ENCODE measurements at regions not wholly inside any gene's neighbourhood (a gene's known extent, or its start where the extent isn't known, plus 50 kb on each side); places are given as distances from the start of the nearest gene placed in this dataset.

DNA sequence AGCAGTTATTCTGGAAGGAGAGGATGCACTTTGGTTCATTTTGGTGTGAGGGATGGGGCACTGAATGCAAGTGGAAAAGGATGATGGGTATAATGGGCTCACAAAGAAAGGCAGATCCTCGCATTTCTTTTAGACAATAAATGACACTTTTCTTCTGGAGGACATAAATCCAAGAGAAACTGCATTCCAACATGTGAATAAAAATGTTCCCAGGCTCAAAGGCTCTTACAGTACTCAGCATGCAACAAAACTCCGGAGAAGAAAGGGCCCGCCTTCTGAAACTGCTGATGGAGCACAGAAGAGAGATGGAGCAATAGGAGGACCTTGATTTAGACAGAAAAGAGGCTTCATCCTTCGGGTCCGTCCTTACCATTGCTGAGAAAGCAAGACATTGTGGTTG lies 538.2 kb upstream of the DPP6 start:
- no peak for TF ChIP-seq IKZF3 (tag by site-specific recombination; IDR thresholded peaks at IDR 0.05)
- no peak for TF ChIP-seq ZNF112 (tag by site-specific recombination; IDR thresholded peaks at IDR 0.05)
- no peak for TF ChIP-seq BCL11B (tag by site-specific recombination; IDR thresholded peaks at IDR 0.05; ENCODE audit: low read depth)
- TF ChIP-seq ZNF623 (tag by site-specific recombination; IDR thresholded peaks at IDR 0.05) = no peak
- TF ChIP-seq CTCF (tag by site-specific recombination; IDR thresholded peaks at IDR 0.05) = no peak
- TF ChIP-seq ZNF707 (tag by site-specific recombination; IDR thresholded peaks at IDR 0.05) = no peak
- no peak for TF ChIP-seq ZNF174 (tag by site-specific recombination; IDR thresholded peaks at IDR 0.05)
- no peak for TF ChIP-seq ZBTB8A (tag by site-specific recombination; IDR thresholded peaks at IDR 0.05)
- TF ChIP-seq GLI2 (tag by site-specific recombination; IDR thresholded peaks at IDR 0.05; ENCODE audit: borderline replicate concordance, low read depth) = no peak
- no peak for TF ChIP-seq ZBTB48 (tag by site-specific recombination; IDR thresholded peaks at IDR 0.05)
- TF ChIP-seq, protein P1, sequence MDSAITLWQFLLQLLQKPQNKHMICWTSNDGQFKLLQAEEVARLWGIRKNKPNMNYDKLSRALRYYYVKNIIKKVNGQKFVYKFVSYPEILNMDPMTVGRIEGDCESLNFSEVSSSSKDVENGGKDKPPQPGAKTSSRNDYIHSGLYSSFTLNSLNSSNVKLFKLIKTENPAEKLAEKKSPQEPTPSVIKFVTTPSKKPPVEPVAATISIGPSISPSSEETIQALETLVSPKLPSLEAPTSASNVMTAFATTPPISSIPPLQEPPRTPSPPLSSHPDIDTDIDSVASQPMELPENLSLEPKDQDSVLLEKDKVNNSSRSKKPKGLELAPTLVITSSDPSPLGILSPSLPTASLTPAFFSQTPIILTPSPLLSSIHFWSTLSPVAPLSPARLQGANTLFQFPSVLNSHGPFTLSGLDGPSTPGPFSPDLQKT (IDR thresholded peaks at IDR 0.05; ENCODE audit: borderline replicate concordance, low read depth, low read length) = no peak
- TF ChIP-seq BCL11A (tag by site-specific recombination; IDR thresholded peaks at IDR 0.05; ENCODE audit: low read depth) = no peak
- no peak for TF ChIP-seq ZNF660 (tag by site-specific recombination; IDR thresholded peaks at IDR 0.05)
- TF ChIP-seq ZNF23 (tag by site-specific recombination; IDR thresholded peaks at IDR 0.05; ENCODE audit: borderline replicate concordance) = no peak
